T-helper 17 cell (primary cell): ENCODE measurements at regions not wholly inside any gene's neighbourhood (a gene's known extent, or its start where the extent isn't known, plus 50 kb on each side); places are given as distances from the start of the nearest gene placed in this dataset.
"Not testable (repeated sequence)": the region's sequence is repeated elsewhere in the genome, so short reads cannot be mapped to it uniquely, and the experiment has no call there.

ENCODE experiments used
- ATAC-seq: fragments of 150-1000 bp; cut with Tn5 transposase; 2 replicates; pipeline ENCODE4 v1.10.0; 2021; ENCODE audit warnings: mild to moderate bottlenecking, moderate library complexity
- DNase-seq, 3 donors: peaks; one replicate each; pipeline versions ENCODE4 v3.0.0 to v3.0.0-alpha.2; 2020 to 2021
- H3K9me3 ChIP-seq: one replicate; pipeline ENCODE4 v1.7.0; 2013; ENCODE audit warnings: low read length, mild to moderate bottlenecking; ENCODE audit not compliant: control insufficient read depth, poor library complexity, severe bottlenecking
- H3K27ac Mint-ChIP-seq: one replicate; pipeline ENCODE4 v1.8.0; 2022; ENCODE audit warnings: mild to moderate bottlenecking, moderate library complexity, mixed read lengths
- H3K27me3 Mint-ChIP-seq: one replicate; pipeline ENCODE4 v1.8.0; 2022; ENCODE audit warnings: mixed read lengths
- H3K36me3 Mint-ChIP-seq: one replicate; pipeline ENCODE4 v1.8.0; 2022; ENCODE audit warnings: low read depth, mixed read lengths
- H3K4me1 Mint-ChIP-seq: one replicate; pipeline ENCODE4 v1.8.0; 2022; ENCODE audit warnings: mild to moderate bottlenecking, mixed read lengths
- H3K4me3 Mint-ChIP-seq: one replicate; pipeline ENCODE4 v1.8.0; 2022; ENCODE audit warnings: mild to moderate bottlenecking, moderate library complexity, mixed read lengths

- no peak for DNase-seq
- Mint-ChIP-seq H3K4me1 (no peaks in the 10 kb centered on the region), H3K27ac (no peak overlapping the region), H3K27me3 (no peaks in the 10 kb centered on the region), H3K36me3 (no peaks in the 10 kb centered on the region), H3K4me3 (no peak overlapping the region)
- ATAC-seq, result no peak
- no peaks in the 10 kb centered on the region for H3K9me3 ChIP-seq
Observed at GRCh38 chr6:112434896-112435435, 87.8 kb downstream of the RFPL4B start.

- Mint-ChIP-seq H3K4me3 (no peak overlapping the region), H3K27ac (no peak overlapping the region), H3K27me3 (no peaks in the 10 kb centered on the region), H3K4me1 (no peaks in the 10 kb centered on the region), H3K36me3 (no peaks in the 10 kb centered on the region)
- ATAC-seq (no peak), DNase-seq (no peak)
- no peaks in the 10 kb centered on the region for H3K9me3 ChIP-seq
Observed at GRCh38 chr6:112437058-112437457, 89.9 kb downstream of the RFPL4B start.

GRCh38 chr6:112439010-112439409 is 91.9 kb downstream of the RFPL4B start:
- H3K9me3 ChIP-seq, result no peaks in the 10 kb centered on the region
- Mint-ChIP-seq H3K27me3 (peaks cover 7% of the 10 kb centered on the region), H3K4me1 (no peaks in the 10 kb centered on the region), H3K36me3 (no peaks in the 10 kb centered on the region), H3K4me3 (no peak overlapping the region), H3K27ac (no peak overlapping the region)
- ATAC-seq, result no peak
- no peak for DNase-seq

GRCh38 chr6:112439432-112439831 is 92.3 kb downstream of the RFPL4B start:
- no peaks in the 10 kb centered on the region for H3K9me3 ChIP-seq
- Mint-ChIP-seq H3K4me3 (no peak overlapping the region), H3K36me3 (no peaks in the 10 kb centered on the region), H3K27ac (no peak overlapping the region), H3K4me1 (no peaks in the 10 kb centered on the region), H3K27me3 (peaks cover 7% of the 10 kb centered on the region)
- no peak for ATAC-seq
- no peak for DNase-seq

- DNase-seq (no peak), ATAC-seq (no peak)
- Mint-ChIP-seq H3K4me3 (no peak overlapping the region), H3K4me1 (no peaks in the 10 kb centered on the region), H3K27ac (no peak overlapping the region), H3K36me3 (no peaks in the 10 kb centered on the region), H3K27me3 (peaks cover 7% of the 10 kb centered on the region)
- no peaks in the 10 kb centered on the region for H3K9me3 ChIP-seq
Observed at GRCh38 chr6:112441607-112442006, 94.5 kb downstream of the RFPL4B start.

- ATAC-seq (no peak), DNase-seq (no peak)
- Mint-ChIP-seq H3K36me3 (no peaks in the 10 kb centered on the region), H3K27ac (no peak overlapping the region), H3K4me1 (no peaks in the 10 kb centered on the region), H3K27me3 (peaks cover 7% of the 10 kb centered on the region), H3K4me3 (no peak overlapping the region)
- no peaks in the 10 kb centered on the region for H3K9me3 ChIP-seq
Observed at GRCh38 chr6:112443179-112444065, 96.3 kb downstream of the RFPL4B start.

- not testable (repeated sequence) for H3K27me3 Mint-ChIP-seq, H3K4me3 Mint-ChIP-seq, H3K27ac Mint-ChIP-seq, H3K4me1 Mint-ChIP-seq, ATAC-seq, H3K36me3 Mint-ChIP-seq, H3K9me3 ChIP-seq, DNase-seq
Observed at GRCh38 chr6:112448786-112449185, 101.7 kb downstream of the RFPL4B start.

- Mint-ChIP-seq H3K4me1 (no peaks in the 10 kb centered on the region), H3K27ac (no peak overlapping the region), H3K27me3 (no peaks in the 10 kb centered on the region), H3K36me3 (no peaks in the 10 kb centered on the region), H3K4me3 (no peak overlapping the region)
- H3K9me3 ChIP-seq, result no peaks in the 10 kb centered on the region
- ATAC-seq (no peak), DNase-seq (no peak)
Observed at GRCh38 chr6:112450663-112451062, 103.5 kb downstream of the RFPL4B start.

GRCh38 chr6:112457886-112458285 is 110.8 kb downstream of the RFPL4B start:
- Mint-ChIP-seq H3K27ac (no peak overlapping the region), H3K27me3 (no peaks in the 10 kb centered on the region), H3K36me3 (no peaks in the 10 kb centered on the region), H3K4me1 (no peaks in the 10 kb centered on the region), H3K4me3 (no peak overlapping the region)
- DNase-seq (no peak), ATAC-seq (no peak)
- H3K9me3 ChIP-seq, result no peaks in the 10 kb centered on the region

GRCh38 chr6:112459758-112460304 is 112.7 kb downstream of the RFPL4B start:
- ATAC-seq, result no peak
- H3K27me3 Mint-ChIP-seq, result no peaks in the 10 kb centered on the region
- H3K27ac Mint-ChIP-seq, result no peak overlapping the region
- no peak for DNase-seq
- no peaks in the 10 kb centered on the region for H3K9me3 ChIP-seq
- H3K4me3 Mint-ChIP-seq, result no peak overlapping the region
- H3K36me3 Mint-ChIP-seq, result no peaks in the 10 kb centered on the region
- H3K4me1 Mint-ChIP-seq, result no peaks in the 10 kb centered on the region

- H3K27ac Mint-ChIP-seq, result no peak overlapping the region
- ATAC-seq (no peak), DNase-seq (no peak)
- no peaks in the 10 kb centered on the region for H3K4me1 Mint-ChIP-seq
- H3K27me3 Mint-ChIP-seq, result no peaks in the 10 kb centered on the region
- H3K36me3 Mint-ChIP-seq, result no peaks in the 10 kb centered on the region
- no peaks in the 10 kb centered on the region for H3K9me3 ChIP-seq
- no peak overlapping the region for H3K4me3 Mint-ChIP-seq
Observed at GRCh38 chr6:112464901-112465665, 118.0 kb downstream of the RFPL4B start.

GRCh38 chr6:112466373-112467151 is 119.4 kb downstream of the RFPL4B start:
- ATAC-seq, result no peak
- Mint-ChIP-seq H3K4me3 (no peak overlapping the region), H3K4me1 (no peaks in the 10 kb centered on the region), H3K27ac (no peak overlapping the region), H3K36me3 (no peaks in the 10 kb centered on the region), H3K27me3 (no peaks in the 10 kb centered on the region)
- H3K9me3 ChIP-seq, result no peaks in the 10 kb centered on the region
- no peak for DNase-seq

- H3K4me3 Mint-ChIP-seq, result no peak overlapping the region
- no peaks in the 10 kb centered on the region for H3K9me3 ChIP-seq
- H3K4me1 Mint-ChIP-seq, result no peaks in the 10 kb centered on the region
- DNase-seq (no peak), ATAC-seq (no peak)
- no peaks in the 10 kb centered on the region for H3K36me3 Mint-ChIP-seq
- H3K27me3 Mint-ChIP-seq, result no peaks in the 10 kb centered on the region
- no peak overlapping the region for H3K27ac Mint-ChIP-seq
Observed at GRCh38 chr6:112468359-112468758, 121.2 kb downstream of the RFPL4B start.
